Ishikawa (cell line): ENCODE measurements at regions not wholly inside any gene's neighbourhood (a gene's known extent, or its start where the extent isn't known, plus 50 kb on each side); places are given as distances from the start of the nearest gene placed in this dataset.

ENCODE experiments used
- MAX ChIP-seq: IDR thresholded peaks from 2 replicates; pipeline ENCODE4 v1.6.1; 2012
- RAD21 ChIP-seq: IDR thresholded peaks from 2 replicates; pipeline ENCODE4 v1.6.1; 2012; ENCODE audit warnings: low read depth
- TCF12 ChIP-seq: IDR thresholded peaks from 2 replicates; pipeline ENCODE4 v1.6.1; 2012; ENCODE audit warnings: low read depth

- TF ChIP-seq TCF12 (no peak), RAD21 (no peak), MAX (no peak)
Measured at GRCh38 chr5:39799242-39799641, 374.5 kb upstream of the DAB2 start.
